Esophagus squamous epithelium (tissue), 4 donors: ENCODE measurements at regions not wholly inside any gene's neighbourhood (a gene's known extent, or its start where the extent isn't known, plus 50 kb on each side); places are given as distances from the start of the nearest gene placed in this dataset.

Experiments
- POLR2A ChIP-seq, 4 donors: fragments of 450-650 bp; IDR thresholded peaks; one replicate each; pipeline ENCODE4 v1.6.1; 2017; ENCODE audit warnings: antibody characterized with exemption in 4 of 4, mild to moderate bottlenecking in 4 of 4, moderate library complexity in 3 of 4
- TF ChIP-seq, protein P1 (sequence below), 6 experiments: fragments of 450-650 bp in 4 of 6; fragments of 200-600 bp in 2 of 6; sonication (generic) in 2 of 6; IDR thresholded peaks; one replicate each; pipeline ENCODE4 v1.5.1; 2016 to 2019; ENCODE audit warnings: antibody characterized with exemption in 6 of 6, mild to moderate bottlenecking in 4 of 6, moderate library complexity in 4 of 6

DNA sequence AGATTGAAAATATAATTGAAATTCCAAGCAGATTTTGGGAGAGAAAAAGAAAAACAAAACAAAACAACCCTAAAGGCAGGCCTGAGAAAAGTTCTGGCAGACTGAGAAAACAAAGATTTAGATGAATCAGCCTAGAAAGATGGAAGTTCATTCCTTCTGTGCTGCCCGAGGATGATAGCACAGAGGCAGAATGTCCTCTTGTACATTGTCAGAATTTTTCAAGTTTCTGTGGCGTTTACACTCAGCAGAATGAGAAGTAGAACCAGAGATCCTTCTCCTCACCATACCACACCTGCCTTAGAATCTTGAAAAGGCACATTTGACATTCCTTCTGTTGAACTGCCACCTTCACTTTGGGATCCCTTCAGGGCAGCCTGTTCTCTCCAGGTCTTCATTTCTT is 62.5 kb upstream of the IZUMO1R start:
- TF ChIP-seq, protein P1, sequence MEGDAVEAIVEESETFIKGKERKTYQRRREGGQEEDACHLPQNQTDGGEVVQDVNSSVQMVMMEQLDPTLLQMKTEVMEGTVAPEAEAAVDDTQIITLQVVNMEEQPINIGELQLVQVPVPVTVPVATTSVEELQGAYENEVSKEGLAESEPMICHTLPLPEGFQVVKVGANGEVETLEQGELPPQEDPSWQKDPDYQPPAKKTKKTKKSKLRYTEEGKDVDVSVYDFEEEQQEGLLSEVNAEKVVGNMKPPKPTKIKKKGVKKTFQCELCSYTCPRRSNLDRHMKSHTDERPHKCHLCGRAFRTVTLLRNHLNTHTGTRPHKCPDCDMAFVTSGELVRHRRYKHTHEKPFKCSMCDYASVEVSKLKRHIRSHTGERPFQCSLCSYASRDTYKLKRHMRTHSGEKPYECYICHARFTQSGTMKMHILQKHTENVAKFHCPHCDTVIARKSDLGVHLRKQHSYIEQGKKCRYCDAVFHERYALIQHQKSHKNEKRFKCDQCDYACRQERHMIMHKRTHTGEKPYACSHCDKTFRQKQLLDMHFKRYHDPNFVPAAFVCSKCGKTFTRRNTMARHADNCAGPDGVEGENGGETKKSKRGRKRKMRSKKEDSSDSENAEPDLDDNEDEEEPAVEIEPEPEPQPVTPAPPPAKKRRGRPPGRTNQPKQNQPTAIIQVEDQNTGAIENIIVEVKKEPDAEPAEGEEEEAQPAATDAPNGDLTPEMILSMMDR (IDR thresholded peaks at IDR 0.05): no peak
- no peak for TF ChIP-seq POLR2A (IDR thresholded peaks at IDR 0.05)
